GM21529 (cell line): ENCODE measurements at regions not wholly inside any gene's neighbourhood (a gene's known extent, or its start where the extent isn't known, plus 50 kb on each side); places are given as distances from the start of the nearest gene placed in this dataset.
A peak's percentile ranks its signal among the peaks of the same experiment; 100 is the strongest.

Experiments used
- ATAC-seq: cut with Tn5 transposase; IDR thresholded peaks from one replicate; pipeline ENCODE4 v1.9.1; 2021; ENCODE audit not compliant: unreplicated experiment

GRCh38 chrX:15985937-15986336, 131.3 kb upstream of the AP1S2 start:
- no peak for ATAC-seq

- ATAC-seq, result no peak
Observed at GRCh38 chrX:15983034-15983433, 128.4 kb upstream of the AP1S2 start.

GRCh38 chrX:15977644-15978043, 123.0 kb upstream of the AP1S2 start:
- no peak for ATAC-seq

- no peak for ATAC-seq
Observed at GRCh38 chrX:15976396-15976795, 121.8 kb upstream of the AP1S2 start.

GRCh38 chrX:15973946-15974345, 119.3 kb upstream of the AP1S2 start:
- ATAC-seq, result no peak

- peak; percentile 61 for ATAC-seq
Observed at GRCh38 chrX:15973299-15973698, 118.7 kb upstream of the AP1S2 start.

GRCh38 chrX:15971696-15972095, 117.1 kb upstream of the AP1S2 start:
- no peak for ATAC-seq

- no peak for ATAC-seq
Observed at GRCh38 chrX:15963858-15964257, 109.2 kb upstream of the AP1S2 start.

GRCh38 chrX:15960237-15960636, 105.6 kb upstream of the AP1S2 start:
- ATAC-seq, result no peak

- ATAC-seq, result no peak
Observed at GRCh38 chrX:15956681-15957080, 102.1 kb upstream of the AP1S2 start.

GRCh38 chrX:15953801-15954200, 99.2 kb upstream of the AP1S2 start:
- ATAC-seq, result no peak

- ATAC-seq, result no peak
Observed at GRCh38 chrX:15952212-15952611, 97.6 kb upstream of the AP1S2 start.

GRCh38 chrX:15948318-15948660, 93.7 kb upstream of the AP1S2 start:
- no peak for ATAC-seq

- ATAC-seq, result no peak
Observed at GRCh38 chrX:15947648-15948317, 93.2 kb upstream of the AP1S2 start.

GRCh38 chrX:15946783-15947580, 92.4 kb upstream of the AP1S2 start:
- ATAC-seq, result no peak

- ATAC-seq, result no peak
Observed at GRCh38 chrX:15943391-15943790, 88.8 kb upstream of the AP1S2 start.

GRCh38 chrX:15942307-15942706, 87.7 kb upstream of the AP1S2 start:
- ATAC-seq, result no peak

- peak; percentile 63 for ATAC-seq
Observed at GRCh38 chrX:15939737-15940136, 85.1 kb upstream of the AP1S2 start.

GRCh38 chrX:15938072-15938471, 83.5 kb upstream of the AP1S2 start:
- no peak for ATAC-seq

- ATAC-seq, result no peak
Observed at GRCh38 chrX:15931362-15931761, 76.7 kb upstream of the AP1S2 start.

- ATAC-seq, result no peak
Observed at GRCh38 chrX:15930585-15930984, 76.0 kb upstream of the AP1S2 start.

GRCh38 chrX:15929194-15929593, 74.6 kb upstream of the AP1S2 start:
- ATAC-seq, result no peak

- no peak for ATAC-seq
Observed at GRCh38 chrX:15926622-15927021, 72.0 kb upstream of the AP1S2 start.
